ENCODE measurements at regions not wholly inside any gene's neighbourhood (a gene's known extent, or its start where the extent isn't known, plus 50 kb on each side); places are given as distances from the start of the nearest gene placed in this dataset.

GRCh38 chr20:53816872-53817398, 223.3 kb upstream of the ZNF217 start:
- no peaks in the 10 kb centered on the region for H3K36me3 ChIP-seq
- no peak for DNase-seq
- 95 to 99% (median 98%) methylated on average over 4 of the region's 4 CpGs for WGBS, 5 donors
- no peaks in the 10 kb centered on the region for H3K27me3 ChIP-seq (replicated peaks in 1 of 7)
- intact Hi-C loops (cut with DNase I; ENCODE audit: low total_unique reads), result no loop called here
- peaks cover 0 to 14% (median 9%) of the 10 kb centered on the region in 8 donors for H3K9me3 ChIP-seq
- peak in 1 of 11 experiments; percentile 1 for TF ChIP-seq CTCF (IDR thresholded peaks at IDR 0.05 in 8 of 11, conservative IDR thresholded peaks at IDR 0.05 in 3 of 11)
- TF ChIP-seq POLR2A (IDR thresholded peaks at IDR 0.05), result no peak
- no peak for TF ChIP-seq POLR2AphosphoS5 (IDR thresholded peaks at IDR 0.05)
- no peak overlapping the region for H3K4me3 ChIP-seq
- H3K27ac ChIP-seq, result no peak overlapping the region
- peaks cover 0 to 6% (median 0%) of the 10 kb centered on the region in 6 donors for H3K4me1 ChIP-seq

DNA sequence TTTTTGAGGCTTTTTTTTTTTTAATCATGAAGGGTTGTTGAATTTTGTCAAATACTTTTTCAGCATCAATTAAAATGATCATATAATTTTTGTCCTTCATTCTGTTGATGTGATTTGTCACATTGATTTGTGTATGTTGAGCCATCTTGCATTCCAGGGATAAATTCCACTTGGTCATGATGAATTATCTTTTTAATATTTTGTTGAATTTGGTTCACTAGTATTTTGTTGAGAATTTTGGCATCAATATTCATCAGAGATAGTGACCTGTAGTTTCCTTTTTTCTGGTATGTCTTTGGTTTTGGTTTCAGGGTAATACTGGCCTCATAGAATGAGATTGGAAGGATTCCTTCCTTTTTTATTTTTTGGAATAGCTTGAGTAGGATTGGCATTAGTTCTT, 221.9 kb upstream of the ZNF217 start:
- intact Hi-C loops (cut with DNase I; ENCODE audit: low total_unique reads), result no loop called here
- Histone ChIP-seq H3K27ac (peak overlapping the region in 1 of 8 donors; percentile 62), H3K4me1 (peaks cover 0 to 6% (median 0%) of the 10 kb centered on the region in 6 donors), H3K27me3 (replicated peaks in 1 of 7) (no peaks in the 10 kb centered on the region), H3K9me3 (peaks cover 0 to 14% (median 9%) of the 10 kb centered on the region in 8 donors), H3K36me3 (no peaks in the 10 kb centered on the region), H3K4me3 (no peak overlapping the region)
- TF ChIP-seq CTCF (IDR thresholded peaks at IDR 0.05 in 8 of 11, conservative IDR thresholded peaks at IDR 0.05 in 3 of 11), result no peak
- no peak for DNase-seq

GRCh38 chr20:53814060-53814459, 220.4 kb upstream of the ZNF217 start:
- Histone ChIP-seq H3K4me1 (peaks cover 0 to 6% (median 0%) of the 10 kb centered on the region in 6 donors), H3K27me3 (replicated peaks in 1 of 7) (no peaks in the 10 kb centered on the region), H3K36me3 (no peaks in the 10 kb centered on the region), H3K27ac (peak overlapping the region in 3 of 8 donors; percentile 7 to 62 (median 26)), H3K9me3 (peaks cover 0 to 7% (median 5%) of the 10 kb centered on the region in 8 donors), H3K4me3 (no peak overlapping the region)
- intact Hi-C loops (cut with DNase I; ENCODE audit: low total_unique reads), result no loop called here
- no peak for DNase-seq
- 87 to 94% (median 91%) methylated on average over 2 of the region's 2 CpGs for WGBS, 5 donors
- TF ChIP-seq CTCF (IDR thresholded peaks at IDR 0.05 in 8 of 11, conservative IDR thresholded peaks at IDR 0.05 in 3 of 11), result no peak
- no peak for TF ChIP-seq POLR2A (IDR thresholded peaks at IDR 0.05)

DNA sequence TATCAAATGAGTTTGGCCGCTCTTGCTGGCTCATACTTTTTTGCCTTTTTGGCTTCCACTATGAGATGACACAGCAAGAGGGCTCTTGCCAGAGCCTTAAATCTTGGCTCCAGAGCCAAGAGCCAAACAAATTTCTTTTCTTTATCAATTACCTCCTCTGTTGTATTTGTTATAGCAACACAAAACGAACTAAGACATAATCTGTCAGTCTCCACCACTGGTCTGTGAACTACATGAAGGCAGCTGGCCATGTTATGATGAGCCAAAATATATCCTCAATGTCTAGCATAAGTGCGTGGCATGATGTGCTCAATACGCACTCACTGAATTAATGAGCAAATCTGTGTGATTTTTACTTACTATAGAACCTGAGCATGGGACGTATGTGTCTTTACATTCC, 220.0 kb upstream of the ZNF217 start:
- peaks cover 0 to 4% (median under 1%) of the 10 kb centered on the region in 8 donors for H3K9me3 ChIP-seq
- no peaks in the 10 kb centered on the region for H3K27me3 ChIP-seq (replicated peaks in 1 of 7)
- no peak for TF ChIP-seq CTCF (IDR thresholded peaks at IDR 0.05 in 8 of 11, conservative IDR thresholded peaks at IDR 0.05 in 3 of 11)
- no peaks in the 10 kb centered on the region for H3K36me3 ChIP-seq
- no peak overlapping the region for H3K4me3 ChIP-seq
- 90 to 94% (median 92%) methylated on average over 5 of the region's 5 CpGs for WGBS, 5 donors
- peak overlapping the region in 1 of 8 donors; percentile 62 for H3K27ac ChIP-seq
- H3K4me1 ChIP-seq, result peaks cover 0 to 6% (median 0%) of the 10 kb centered on the region in 6 donors
- intact Hi-C loops (cut with DNase I; ENCODE audit: low total_unique reads), result no loop called here
- no peak for DNase-seq

Data from spleen (tissue), 11 donors.